ENCODE measurements at regions not wholly inside any gene's neighbourhood (a gene's known extent, or its start where the extent isn't known, plus 50 kb on each side); places are given as distances from the start of the nearest gene placed in this dataset.

- TF ChIP-seq CTCF (IDR thresholded peaks at IDR 0.05): no peak
- TF ChIP-seq POLR2AphosphoS5 (IDR thresholded peaks at IDR 0.05): no peak
- TF ChIP-seq EP300 (IDR thresholded peaks at IDR 0.05): no peak
- no peak for TF ChIP-seq POLR2A (IDR thresholded peaks at IDR 0.05)
These were observed 179.8 kb downstream of the ERMARD start for GRCh38 chr6:169931261-169931660.

Measured in gastroesophageal sphincter (tissue), 3 donors.